A549 (cell line): ENCODE measurements at regions not wholly inside any gene's neighbourhood (a gene's known extent, or its start where the extent isn't known, plus 50 kb on each side); places are given as distances from the start of the nearest gene placed in this dataset.
"Not testable (repeated sequence)": the region's sequence is repeated elsewhere in the genome, so short reads cannot be mapped to it uniquely, and the experiment has no call there.

Source experiments
- BHLHE40 ChIP-seq: IDR thresholded peaks from 2 replicates; pipeline ENCODE4 v1.6.1; 2012; ENCODE audit warnings: low read depth, low read length, inconsistent platforms
- POLR2A ChIP-seq: IDR thresholded peaks from 2 replicates; pipeline ENCODE4 v1.6.1; 2012; ENCODE audit warnings: mild to moderate bottlenecking, low read length
- REST ChIP-seq: fragments of 200-600 bp; sonication (generic); IDR thresholded peaks from 2 replicates; pipeline ENCODE4 v1.6.1; 2016; ENCODE audit warnings: antibody characterized with exemption, mild to moderate bottlenecking, moderate library complexity
- ZFP36 ChIP-seq: fragments of 450-650 bp; IDR thresholded peaks from 2 replicates; pipeline ENCODE4 v1.6.1; 2014; ENCODE audit warnings: borderline replicate concordance; ENCODE audit not compliant: partially characterized antibody
- TF ChIP-seq, protein P1 (sequence below): fragments of 450-650 bp; IDR thresholded peaks from 2 replicates; pipeline ENCODE4 v1.6.1; 2014; ENCODE audit warnings: antibody characterized with exemption
- TF ChIP-seq, protein P2 (sequence below): fragments of >200 bp; sonication (Bioruptor Twin); formaldehyde crosslinking; IDR thresholded peaks from 3 replicates; pipeline ENCODE4 v1.5.1; 2016

DNA sequence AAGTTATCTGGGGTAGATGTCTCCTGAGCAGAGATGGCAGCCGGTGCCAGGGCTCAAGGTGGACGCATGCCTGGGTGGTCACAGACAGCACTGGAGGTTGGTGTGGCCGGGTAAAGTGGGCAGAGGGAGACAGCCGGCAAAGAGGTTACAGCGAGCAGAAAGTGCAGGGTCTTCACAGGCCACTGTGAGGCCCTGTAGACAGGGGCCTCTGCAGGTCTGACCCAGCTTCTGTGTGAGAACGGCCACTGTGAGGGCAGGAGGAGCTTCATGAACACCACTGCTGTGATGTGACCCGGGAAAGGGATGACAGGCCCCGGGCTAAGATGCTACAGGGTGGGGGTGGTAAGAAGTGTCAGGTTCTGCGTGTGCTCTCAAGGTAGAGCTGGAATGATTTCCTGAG, 111.2 kb upstream of the VOPP1 start:
- not testable (repeated sequence) for TF ChIP-seq POLR2A, ZFP36, REST, BHLHE40
- TF ChIP-seq, protein P1, sequence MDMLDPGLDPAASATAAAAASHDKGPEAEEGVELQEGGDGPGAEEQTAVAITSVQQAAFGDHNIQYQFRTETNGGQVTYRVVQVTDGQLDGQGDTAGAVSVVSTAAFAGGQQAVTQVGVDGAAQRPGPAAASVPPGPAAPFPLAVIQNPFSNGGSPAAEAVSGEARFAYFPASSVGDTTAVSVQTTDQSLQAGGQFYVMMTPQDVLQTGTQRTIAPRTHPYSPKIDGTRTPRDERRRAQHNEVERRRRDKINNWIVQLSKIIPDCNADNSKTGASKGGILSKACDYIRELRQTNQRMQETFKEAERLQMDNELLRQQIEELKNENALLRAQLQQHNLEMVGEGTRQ: not testable (repeated sequence)
- TF ChIP-seq, protein P2, sequence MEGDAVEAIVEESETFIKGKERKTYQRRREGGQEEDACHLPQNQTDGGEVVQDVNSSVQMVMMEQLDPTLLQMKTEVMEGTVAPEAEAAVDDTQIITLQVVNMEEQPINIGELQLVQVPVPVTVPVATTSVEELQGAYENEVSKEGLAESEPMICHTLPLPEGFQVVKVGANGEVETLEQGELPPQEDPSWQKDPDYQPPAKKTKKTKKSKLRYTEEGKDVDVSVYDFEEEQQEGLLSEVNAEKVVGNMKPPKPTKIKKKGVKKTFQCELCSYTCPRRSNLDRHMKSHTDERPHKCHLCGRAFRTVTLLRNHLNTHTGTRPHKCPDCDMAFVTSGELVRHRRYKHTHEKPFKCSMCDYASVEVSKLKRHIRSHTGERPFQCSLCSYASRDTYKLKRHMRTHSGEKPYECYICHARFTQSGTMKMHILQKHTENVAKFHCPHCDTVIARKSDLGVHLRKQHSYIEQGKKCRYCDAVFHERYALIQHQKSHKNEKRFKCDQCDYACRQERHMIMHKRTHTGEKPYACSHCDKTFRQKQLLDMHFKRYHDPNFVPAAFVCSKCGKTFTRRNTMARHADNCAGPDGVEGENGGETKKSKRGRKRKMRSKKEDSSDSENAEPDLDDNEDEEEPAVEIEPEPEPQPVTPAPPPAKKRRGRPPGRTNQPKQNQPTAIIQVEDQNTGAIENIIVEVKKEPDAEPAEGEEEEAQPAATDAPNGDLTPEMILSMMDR: not testable (repeated sequence)
